Activated CD4-positive, alpha-beta T cell treated with anti-CD3 and anti-CD28 coated beads, Interleukin-2, amount 10 ng/mL, durations not matched to agents 7 days and 5 days (primary cell): ENCODE measurements at regions not wholly inside any gene's neighbourhood (a gene's known extent, or its start where the extent isn't known, plus 50 kb on each side); places are given as distances from the start of the nearest gene placed in this dataset.

Source experiments
- CTCF ChIA-PET: fragments of 350-600 bp; sonication (Branson Sonifier 250); formaldehyde crosslinking; loops from one replicate; lab custom pipeline; 2021; ENCODE audit warnings: antibody characterized with exemption; lab: Charles Lee
- POLR2A ChIA-PET: fragments of 350-600 bp; sonication (Branson Sonifier 250); formaldehyde crosslinking; loops from one replicate; lab custom pipeline; 2021; ENCODE audit warnings: antibody characterized with exemption; lab: Charles Lee
- DNase-seq: peaks from one replicate; pipeline ENCODE4 v3.0.0-alpha.2; 2020
- H3K27ac Mint-ChIP-seq: one replicate; pipeline ENCODE4 v1.8.0; 2021; ENCODE audit warnings: mild to moderate bottlenecking, moderate library complexity, mixed read lengths
- H3K27me3 Mint-ChIP-seq: one replicate; pipeline ENCODE4 v1.8.0; 2021; ENCODE audit warnings: mixed read lengths
- H3K36me3 Mint-ChIP-seq: one replicate; pipeline ENCODE4 v1.8.0; 2021; ENCODE audit warnings: low read depth, mixed read lengths
- H3K4me1 Mint-ChIP-seq: one replicate; pipeline ENCODE4 v1.8.0; 2021; ENCODE audit warnings: mixed read lengths
- H3K4me3 Mint-ChIP-seq: one replicate; pipeline ENCODE4 v1.8.0; 2021; ENCODE audit warnings: mild to moderate bottlenecking, moderate library complexity, mixed read lengths
- H3K9me3 Mint-ChIP-seq: one replicate; pipeline ENCODE4 v1.8.0; 2021; ENCODE audit warnings: mixed read lengths

GRCh38 chr12:78489990-78490389 is 374.6 kb upstream of the SYT1 start:
- no peak for DNase-seq
- ChIA-PET CTCF (no interaction called here), POLR2A (no interaction called here)
- Mint-ChIP-seq H3K9me3 (peaks cover 3% of the 10 kb centered on the region), H3K36me3 (no peaks in the 10 kb centered on the region), H3K4me3 (no peak overlapping the region), H3K27me3 (no peaks in the 10 kb centered on the region), H3K4me1 (no peaks in the 10 kb centered on the region), H3K27ac (no peak overlapping the region)

GRCh38 chr12:78490861-78491260 is 373.7 kb upstream of the SYT1 start:
- Mint-ChIP-seq H3K27ac (no peak overlapping the region), H3K9me3 (peaks cover 2% of the 10 kb centered on the region), H3K4me1 (no peaks in the 10 kb centered on the region), H3K4me3 (no peak overlapping the region), H3K36me3 (no peaks in the 10 kb centered on the region), H3K27me3 (no peaks in the 10 kb centered on the region)
- POLR2A ChIA-PET: no interaction called here
- CTCF ChIA-PET: no interaction called here
- no peak for DNase-seq

GRCh38 chr12:78494911-78495310 is 369.7 kb upstream of the SYT1 start:
- Mint-ChIP-seq H3K27ac (no peak overlapping the region), H3K36me3 (no peaks in the 10 kb centered on the region), H3K27me3 (no peaks in the 10 kb centered on the region), H3K4me1 (no peaks in the 10 kb centered on the region), H3K9me3 (peaks cover 3% of the 10 kb centered on the region), H3K4me3 (no peak overlapping the region)
- DNase-seq: no peak
- POLR2A ChIA-PET: no interaction called here
- CTCF ChIA-PET: no interaction called here

GRCh38 chr12:78501825-78502224 is 362.7 kb upstream of the SYT1 start:
- H3K9me3 Mint-ChIP-seq: peaks cover 5% of the 10 kb centered on the region
- H3K36me3 Mint-ChIP-seq: no peaks in the 10 kb centered on the region
- POLR2A ChIA-PET: no interaction called here
- H3K4me3 Mint-ChIP-seq: no peak overlapping the region
- H3K4me1 Mint-ChIP-seq: no peaks in the 10 kb centered on the region
- no peak overlapping the region for H3K27ac Mint-ChIP-seq
- H3K27me3 Mint-ChIP-seq: no peaks in the 10 kb centered on the region
- DNase-seq: no peak
- CTCF ChIA-PET: no interaction called here

GRCh38 chr12:78519422-78519821 is 345.2 kb upstream of the SYT1 start:
- DNase-seq: no peak
- ChIA-PET CTCF (no interaction called here), POLR2A (no interaction called here)
- no peaks in the 10 kb centered on the region for H3K36me3 Mint-ChIP-seq
- H3K4me1 Mint-ChIP-seq: no peaks in the 10 kb centered on the region
- no peak overlapping the region for H3K27ac Mint-ChIP-seq
- H3K9me3 Mint-ChIP-seq: peaks cover 14% of the 10 kb centered on the region
- no peaks in the 10 kb centered on the region for H3K27me3 Mint-ChIP-seq
- no peak overlapping the region for H3K4me3 Mint-ChIP-seq

- CTCF ChIA-PET: no interaction called here
- H3K4me1 Mint-ChIP-seq: no peaks in the 10 kb centered on the region
- no peaks in the 10 kb centered on the region for H3K27me3 Mint-ChIP-seq
- no peak overlapping the region for H3K27ac Mint-ChIP-seq
- POLR2A ChIA-PET: no interaction called here
- DNase-seq: no peak
- H3K36me3 Mint-ChIP-seq: no peaks in the 10 kb centered on the region
- H3K9me3 Mint-ChIP-seq: no peaks in the 10 kb centered on the region
- H3K4me3 Mint-ChIP-seq: no peak overlapping the region
Measured at GRCh38 chr12:78530100-78530765, 334.3 kb upstream of the SYT1 start.

- H3K36me3 Mint-ChIP-seq: no peaks in the 10 kb centered on the region
- no peak for DNase-seq
- H3K27ac Mint-ChIP-seq: no peak overlapping the region
- ChIA-PET POLR2A (no interaction called here), CTCF (no interaction called here)
- no peaks in the 10 kb centered on the region for H3K4me1 Mint-ChIP-seq
- no peak overlapping the region for H3K4me3 Mint-ChIP-seq
- H3K9me3 Mint-ChIP-seq: no peaks in the 10 kb centered on the region
- H3K27me3 Mint-ChIP-seq: no peaks in the 10 kb centered on the region
Measured at GRCh38 chr12:78531831-78532458, 332.6 kb upstream of the SYT1 start.

GRCh38 chr12:78534311-78534710 is 330.3 kb upstream of the SYT1 start:
- H3K9me3 Mint-ChIP-seq: no peaks in the 10 kb centered on the region
- DNase-seq: no peak
- H3K4me3 Mint-ChIP-seq: no peak overlapping the region
- CTCF ChIA-PET: interaction anchor here (0.6 kb wide), 1 partner anchor 34 kb away, joined by 3 read pairs; no protein-coding TSS in a partner anchor
- H3K36me3 Mint-ChIP-seq: no peaks in the 10 kb centered on the region
- H3K27me3 Mint-ChIP-seq: no peaks in the 10 kb centered on the region
- no peaks in the 10 kb centered on the region for H3K4me1 Mint-ChIP-seq
- H3K27ac Mint-ChIP-seq: no peak overlapping the region
- POLR2A ChIA-PET: no interaction called here

- Mint-ChIP-seq H3K9me3 (no peaks in the 10 kb centered on the region), H3K4me3 (no peak overlapping the region), H3K27me3 (no peaks in the 10 kb centered on the region), H3K27ac (no peak overlapping the region), H3K36me3 (no peaks in the 10 kb centered on the region), H3K4me1 (no peaks in the 10 kb centered on the region)
- ChIA-PET CTCF (no interaction called here), POLR2A (no interaction called here)
- DNase-seq: no peak
Measured at GRCh38 chr12:78540606-78541336, 323.8 kb upstream of the SYT1 start.

GRCh38 chr12:78550831-78551230 is 313.7 kb upstream of the SYT1 start:
- no peaks in the 10 kb centered on the region for H3K4me1 Mint-ChIP-seq
- ChIA-PET CTCF (no interaction called here), POLR2A (no interaction called here)
- H3K4me3 Mint-ChIP-seq: no peak overlapping the region
- no peak for DNase-seq
- no peaks in the 10 kb centered on the region for H3K36me3 Mint-ChIP-seq
- H3K27ac Mint-ChIP-seq: no peak overlapping the region
- no peaks in the 10 kb centered on the region for H3K9me3 Mint-ChIP-seq
- H3K27me3 Mint-ChIP-seq: no peaks in the 10 kb centered on the region

GRCh38 chr12:78555802-78556201 is 308.8 kb upstream of the SYT1 start:
- no peaks in the 10 kb centered on the region for H3K36me3 Mint-ChIP-seq
- no peak overlapping the region for H3K4me3 Mint-ChIP-seq
- H3K4me1 Mint-ChIP-seq: no peaks in the 10 kb centered on the region
- POLR2A ChIA-PET: no interaction called here
- no peaks in the 10 kb centered on the region for H3K9me3 Mint-ChIP-seq
- no peaks in the 10 kb centered on the region for H3K27me3 Mint-ChIP-seq
- H3K27ac Mint-ChIP-seq: no peak overlapping the region
- no peak for DNase-seq
- CTCF ChIA-PET: no interaction called here

- H3K27me3 Mint-ChIP-seq: no peaks in the 10 kb centered on the region
- no peak overlapping the region for H3K27ac Mint-ChIP-seq
- H3K36me3 Mint-ChIP-seq: no peaks in the 10 kb centered on the region
- H3K4me1 Mint-ChIP-seq: no peaks in the 10 kb centered on the region
- H3K9me3 Mint-ChIP-seq: no peaks in the 10 kb centered on the region
- POLR2A ChIA-PET: no interaction called here
- DNase-seq: no peak
- CTCF ChIA-PET: no interaction called here
- H3K4me3 Mint-ChIP-seq: no peak overlapping the region
Measured at GRCh38 chr12:78556651-78557050, 307.9 kb upstream of the SYT1 start.

- Mint-ChIP-seq H3K27me3 (no peaks in the 10 kb centered on the region), H3K4me1 (no peaks in the 10 kb centered on the region), H3K4me3 (no peak overlapping the region), H3K9me3 (no peaks in the 10 kb centered on the region), H3K36me3 (no peaks in the 10 kb centered on the region), H3K27ac (no peak overlapping the region)
- CTCF ChIA-PET: interaction anchor here (0.5 to 1.5 kb wide), 2 partner anchors 11 to 713 kb away, joined by 3 to 5 read pairs; no protein-coding TSS in a partner anchor
- POLR2A ChIA-PET: no interaction called here
- DNase-seq: no peak
Measured at GRCh38 chr12:78559416-78559815, 305.2 kb upstream of the SYT1 start.
